ENCODE measurements at regions not wholly inside any gene's neighbourhood (a gene's known extent, or its start where the extent isn't known, plus 50 kb on each side); places are given as distances from the start of the nearest gene placed in this dataset.

DNA sequence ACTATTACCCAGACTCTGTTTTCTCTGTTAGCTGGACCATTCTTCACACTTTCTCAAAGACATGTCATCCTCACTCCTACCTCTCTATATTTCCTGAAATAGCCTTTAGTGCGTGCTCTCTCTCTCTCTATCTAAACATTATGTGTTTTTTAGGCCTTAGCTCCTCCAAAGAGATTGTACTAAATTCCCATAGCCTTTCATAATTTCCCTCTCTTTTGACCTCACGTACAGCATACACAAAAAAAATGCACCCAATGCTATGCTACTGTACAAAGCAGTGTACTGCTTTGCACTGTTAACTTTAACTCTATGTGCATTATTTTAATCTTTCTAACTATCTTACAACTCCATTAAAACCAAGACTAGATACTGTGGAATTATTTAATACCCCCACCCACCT, 288.4 kb downstream of the DAD1 start:
- Histone ChIP-seq H3K27ac (ENCODE audit: low read length in 2 of 2) (no peak overlapping the region), H3K79me2 (ENCODE audit: control insufficient read depth, insufficient read depth, low read length) (no peaks in the 10 kb centered on the region), H3K9ac (ENCODE audit: low read length) (no peak overlapping the region), H4K20me1 (ENCODE audit: control insufficient read depth, insufficient read depth, low read length, poor library complexity, severe bottlenecking) (no peaks in the 10 kb centered on the region), H3K4me1 (ENCODE audit: control insufficient read depth in 2 of 2, insufficient read depth in 2 of 2, low read length in 2 of 2) (no peaks in the 10 kb centered on the region), H3K36me3 (replicated peaks in 1 of 2; ENCODE audit: control extremely low read depth in 1 of 2, control insufficient read depth in 1 of 2, extremely low read depth in 1 of 2, insufficient read depth in 2 of 2, low read length in 1 of 2) (no peaks in the 10 kb centered on the region), H3K27me3 (replicated peaks in 1 of 4; ENCODE audit: control extremely low read depth in 1 of 4, control insufficient read depth in 3 of 4, insufficient read depth in 4 of 4, low read length in 3 of 4) (peaks cover 0 to 14% (median 9%) of the 10 kb centered on the region in 4 experiments), H3K9me3 (ENCODE audit: control extremely low read depth in 1 of 3, control insufficient read depth in 2 of 3, insufficient read depth in 1 of 3, low read length in 2 of 3) (no peaks in the 10 kb centered on the region), H3K4me3 (ENCODE audit: control extremely low read depth in 1 of 5, extremely low read depth in 1 of 5, insufficient read depth in 1 of 5, low read depth in 2 of 5, low read length in 4 of 5) (no peak overlapping the region), H3K4me2 (replicated peaks; ENCODE audit: low read depth, low read length, poor library complexity, severe bottlenecking) (no peak overlapping the region), H2AFZ (ENCODE audit: insufficient read depth, low read depth, low read length, poor library complexity, severe bottlenecking) (no peak overlapping the region)
- 100% methylated on average over 1 of the region's 2 CpGs for WGBS (ENCODE audit: insufficient coverage)
- ChIA-PET POLR2A (no interaction called here), CTCF (interaction anchor here (1.0 to 1.5 kb wide), 2 partner anchors 12 to 13 kb away, joined by 3 to 4 read pairs; no protein-coding TSS in a partner anchor)
- Mint-ChIP-seq H3K27me3 (peaks cover 30% of the 10 kb centered on the region), H3K4me3 (no peak overlapping the region), H3K9me3 (ENCODE audit: insufficient read depth) (no peaks in the 10 kb centered on the region), H3K27ac (no peak overlapping the region), H3K4me1 (no peaks in the 10 kb centered on the region)
- DNase-seq (no peak), ATAC-seq (ENCODE audit: low read depth) (no peak)
- no peak for TF ChIP-seq EZH2 (IDR thresholded peaks at IDR 0.05; ENCODE audit: borderline replicate concordance, insufficient read depth, low read depth, low read length, poor library complexity, severe bottlenecking)
- intact Hi-C loops (cut with micrococcal nuclease): loop anchor here (10.0 kb wide), 1 partner anchor 754 kb away; the partner anchor contains the start of gene CDH24

DNA sequence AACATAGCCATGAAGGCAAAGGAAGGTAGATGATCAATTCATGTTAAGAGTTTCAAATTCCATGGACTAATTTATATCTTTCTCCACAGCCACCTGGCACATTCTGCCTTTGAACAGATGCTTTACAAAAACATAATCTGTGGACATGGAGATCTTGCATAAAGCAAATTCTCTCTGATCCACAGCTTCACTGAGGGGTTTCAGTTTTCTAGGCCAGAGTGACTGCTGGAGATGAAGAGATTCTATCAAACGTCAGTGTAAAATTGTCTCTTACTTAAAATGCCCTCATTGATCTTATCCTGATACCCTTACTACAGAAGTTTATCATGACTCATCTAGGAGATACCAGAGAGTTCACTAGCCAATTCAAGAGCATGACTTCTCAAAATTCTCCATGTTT, 291.6 kb downstream of the DAD1 start:
- no peak overlapping the region for H3K4me2 ChIP-seq (replicated peaks; ENCODE audit: low read depth, low read length, poor library complexity, severe bottlenecking)

More for the DNA sequence above, 291.6 kb downstream of the DAD1 start:
- no CpG with 5 or more reads among the region's 1 CpG for WGBS (ENCODE audit: insufficient coverage)
- H3K4me1 ChIP-seq (ENCODE audit: control insufficient read depth in 2 of 2, insufficient read depth in 2 of 2, low read length in 2 of 2): no peaks in the 10 kb centered on the region
- Mint-ChIP-seq H3K27ac (no peak overlapping the region), H3K27me3 (peaks cover 22% of the 10 kb centered on the region), H3K4me3 (no peak overlapping the region), H3K9me3 (ENCODE audit: insufficient read depth) (no peaks in the 10 kb centered on the region), H3K4me1 (no peaks in the 10 kb centered on the region)
- no peaks in the 10 kb centered on the region for H3K79me2 ChIP-seq (ENCODE audit: control insufficient read depth, insufficient read depth, low read length)
- no peak overlapping the region for H3K9ac ChIP-seq (ENCODE audit: low read length)
- no peak overlapping the region for H3K4me3 ChIP-seq (ENCODE audit: control extremely low read depth in 1 of 5, extremely low read depth in 1 of 5, insufficient read depth in 1 of 5, low read depth in 2 of 5, low read length in 4 of 5)
- H3K27me3 ChIP-seq (replicated peaks in 1 of 4; ENCODE audit: control extremely low read depth in 1 of 4, control insufficient read depth in 3 of 4, insufficient read depth in 4 of 4, low read length in 3 of 4): peaks cover 0 to 11% (median 2%) of the 10 kb centered on the region in 4 experiments
- H3K36me3 ChIP-seq (replicated peaks in 1 of 2; ENCODE audit: control extremely low read depth in 1 of 2, control insufficient read depth in 1 of 2, extremely low read depth in 1 of 2, insufficient read depth in 2 of 2, low read length in 1 of 2): no peaks in the 10 kb centered on the region
- H3K9me3 ChIP-seq (ENCODE audit: control extremely low read depth in 1 of 3, control insufficient read depth in 2 of 3, insufficient read depth in 1 of 3, low read length in 2 of 3): no peaks in the 10 kb centered on the region
- no peak for DNase-seq
- CTCF ChIA-PET: interaction anchor here (0.7 to 1.2 kb wide), 3 partner anchors 10 to 78 kb away, joined by 3 read pairs; no protein-coding TSS in a partner anchor
- POLR2A ChIA-PET: no interaction called here
- no peak overlapping the region for H3K27ac ChIP-seq (ENCODE audit: low read length in 2 of 2)
- no peak for ATAC-seq (ENCODE audit: low read depth)
- H4K20me1 ChIP-seq (ENCODE audit: control insufficient read depth, insufficient read depth, low read length, poor library complexity, severe bottlenecking): no peaks in the 10 kb centered on the region
- TF ChIP-seq EZH2 (IDR thresholded peaks at IDR 0.05; ENCODE audit: borderline replicate concordance, insufficient read depth, low read depth, low read length, poor library complexity, severe bottlenecking): no peak
- TF ChIP-seq, protein P1, sequence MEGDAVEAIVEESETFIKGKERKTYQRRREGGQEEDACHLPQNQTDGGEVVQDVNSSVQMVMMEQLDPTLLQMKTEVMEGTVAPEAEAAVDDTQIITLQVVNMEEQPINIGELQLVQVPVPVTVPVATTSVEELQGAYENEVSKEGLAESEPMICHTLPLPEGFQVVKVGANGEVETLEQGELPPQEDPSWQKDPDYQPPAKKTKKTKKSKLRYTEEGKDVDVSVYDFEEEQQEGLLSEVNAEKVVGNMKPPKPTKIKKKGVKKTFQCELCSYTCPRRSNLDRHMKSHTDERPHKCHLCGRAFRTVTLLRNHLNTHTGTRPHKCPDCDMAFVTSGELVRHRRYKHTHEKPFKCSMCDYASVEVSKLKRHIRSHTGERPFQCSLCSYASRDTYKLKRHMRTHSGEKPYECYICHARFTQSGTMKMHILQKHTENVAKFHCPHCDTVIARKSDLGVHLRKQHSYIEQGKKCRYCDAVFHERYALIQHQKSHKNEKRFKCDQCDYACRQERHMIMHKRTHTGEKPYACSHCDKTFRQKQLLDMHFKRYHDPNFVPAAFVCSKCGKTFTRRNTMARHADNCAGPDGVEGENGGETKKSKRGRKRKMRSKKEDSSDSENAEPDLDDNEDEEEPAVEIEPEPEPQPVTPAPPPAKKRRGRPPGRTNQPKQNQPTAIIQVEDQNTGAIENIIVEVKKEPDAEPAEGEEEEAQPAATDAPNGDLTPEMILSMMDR (IDR thresholded peaks at IDR 0.05): no peak
- intact Hi-C loops (cut with micrococcal nuclease): no loop called here
- H2AFZ ChIP-seq (ENCODE audit: insufficient read depth, low read depth, low read length, poor library complexity, severe bottlenecking): no peak overlapping the region
